ENCODE measurements at regions not wholly inside any gene's neighbourhood (a gene's known extent, or its start where the extent isn't known, plus 50 kb on each side); places are given as distances from the start of the nearest gene placed in this dataset.

GRCh38 chr3:188088948-188089685, 64.8 kb upstream of the LPP start:
- TF ChIP-seq YY1 (IDR thresholded peaks at IDR 0.05; ENCODE audit: low read depth, low read length) = no peak
- no peak for TF ChIP-seq EZH2 (IDR thresholded peaks at IDR 0.05; ENCODE audit: borderline replicate concordance, control insufficient read depth, low read depth, low read length)
- TF ChIP-seq CTCF (IDR thresholded peaks at IDR 0.05 in 2 of 3, conservative IDR thresholded peaks at IDR 0.05 in 1 of 3; ENCODE audit: control insufficient read depth in 2 of 3, extremely low read depth in 1 of 3, insufficient read depth in 1 of 3, low read depth in 3 of 3, low read length in 3 of 3) = no peak
- no peak for TF ChIP-seq POLR2A (IDR thresholded peaks at IDR 0.05; ENCODE audit: low read depth, low read length)
- TF ChIP-seq USF1 (IDR thresholded peaks at IDR 0.05; ENCODE audit: borderline replicate concordance, extremely low read length, insufficient read depth, low read depth, low read length) = no peak
- TF ChIP-seq ATF2 (IDR thresholded peaks at IDR 0.05; ENCODE audit: low read length) = no peak
- TF ChIP-seq MYC (IDR thresholded peaks at IDR 0.05; ENCODE audit: insufficient read depth, insufficient read length, insufficient replicate concordance, low read length, severe bottlenecking) = no peak
- TF ChIP-seq CBX5 (IDR thresholded peaks at IDR 0.05; ENCODE audit: low read depth) = no peak
- no peak for TF ChIP-seq CEBPB (IDR thresholded peaks at IDR 0.05; ENCODE audit: borderline replicate concordance in 1 of 2, low read depth in 2 of 2, low read length in 2 of 2)
- TF ChIP-seq ZNF687 (IDR thresholded peaks at IDR 0.05) = no peak
- no peak for TF ChIP-seq USF2 (IDR thresholded peaks at IDR 0.05; ENCODE audit: borderline replicate concordance, low read depth, low read length)
- no peak for TF ChIP-seq TCF12 (IDR thresholded peaks at IDR 0.05; ENCODE audit: low read depth, low read length)
- no peak for TF ChIP-seq ASH2L (IDR thresholded peaks at IDR 0.05; ENCODE audit: borderline replicate concordance, low read depth)
